Panc1 (cell line): ENCODE measurements at regions not wholly inside any gene's neighbourhood (a gene's known extent, or its start where the extent isn't known, plus 50 kb on each side); places are given as distances from the start of the nearest gene placed in this dataset.

ENCODE experiments used
- ATAC-seq: fragments of 200-7000 bp; cut with Tn5 transposase; 2 replicates; pipeline ENCODE4 v1.9.1; 2020; ENCODE audit warnings: mild to moderate bottlenecking, moderate library complexity
- BruUV-seq: library from RNA; stranded (reverse); fragments of 400-500 nt; replicated peaks from 2 replicates; lab custom pipeline; 2021; lab: Mats Ljungman, UMichigan
- CTCF ChIA-PET: fragments of 300-600 bp; sonication (Branson Sonifier 250); formaldehyde crosslinking; loops from one replicate; lab custom pipeline; 2022; ENCODE audit warnings: antibody characterized with exemption; lab: Charles Lee
- POLR2A ChIA-PET: fragments of 300-600 bp; sonication (Branson Sonifier 250); formaldehyde crosslinking; loops from one replicate; lab custom pipeline; 2022; ENCODE audit warnings: antibody characterized with exemption; lab: Charles Lee
- DNase-seq: peaks from one replicate; pipeline ENCODE4 v3.0.0-alpha.2; 2010; ENCODE audit warnings: low read depth, low spot score
- H3K27ac ChIP-seq: 2 replicates; pipeline ENCODE4 v1.5.1; 2011; ENCODE audit warnings: mild to moderate bottlenecking, low read length, inconsistent platforms
- H3K27me3 ChIP-seq: fragments of 200-500 bp; sonication (Bioruptor generic); 2 replicates; pipeline ENCODE4 v1.6.0; 2014; ENCODE audit warnings: low read length, inconsistent platforms; ENCODE audit not compliant: control insufficient read depth, insufficient read depth
- H3K36me3 ChIP-seq: fragments of 200-500 bp; sonication (Bioruptor generic); 2 replicates; pipeline ENCODE4 v1.5.1; 2014; ENCODE audit warnings: inconsistent platforms, mild to moderate bottlenecking, low read length, moderate library complexity; ENCODE audit not compliant: control insufficient read depth, insufficient read depth
- H3K4me1 ChIP-seq: 2 replicates; pipeline ENCODE4 v1.5.1; 2011; ENCODE audit warnings: inconsistent platforms, mild to moderate bottlenecking, low read length, moderate library complexity; ENCODE audit not compliant: control insufficient read depth, insufficient read depth
- H3K4me3 ChIP-seq, 2 experiments: 2 replicates each; pipeline ENCODE4 v1.5.1; 2011 to 2012; ENCODE audit warnings: low read depth in 2 of 2, low read length in 2 of 2, mild to moderate bottlenecking in 2 of 2, inconsistent platforms in 1 of 2, moderate library complexity in 1 of 2
- H3K9me3 ChIP-seq: fragments of 200-500 bp; sonication (Bioruptor generic); 2 replicates; pipeline ENCODE4 v1.5.1; 2014; ENCODE audit warnings: low read depth, mild to moderate bottlenecking, inconsistent platforms, low read length, moderate library complexity; ENCODE audit not compliant: control insufficient read depth, insufficient read depth
- POLR2AphosphoS5 ChIP-seq: IDR thresholded peaks from 2 replicates; pipeline ENCODE4 v1.6.1; 2012; ENCODE audit warnings: mild to moderate bottlenecking, low read depth, low read length, moderate library complexity
- SIN3A ChIP-seq: IDR thresholded peaks from 2 replicates; pipeline ENCODE4 v1.6.1; 2012; ENCODE audit warnings: low read depth, mild to moderate bottlenecking, low read length, moderate library complexity, borderline replicate concordance; ENCODE audit not compliant: insufficient read depth
- TCF7L2 ChIP-seq: IDR thresholded peaks from 2 replicates; pipeline ENCODE4 v1.6.1; 2011; ENCODE audit warnings: mild to moderate bottlenecking, low read depth, low read length, inconsistent platforms
- in situ Hi-C: cut with HindIII; loops from 2 replicates; pipeline ENCODE4 v1.10.0; 2016; ENCODE audit warnings: low sequenced_read_pairs, low pct_unique_long_range_greater_than_20kb
- intact Hi-C: fragments of 100-400 bp; cut with micrococcal nuclease; formaldehyde crosslinking; loops from one replicate; pipeline ENCODE4 v1.10.0; 2022; ENCODE audit not compliant: unreplicated experiment
- TF ChIP-seq, protein P1 (sequence below): fragments of 450-650 bp; IDR thresholded peaks from 2 replicates; pipeline ENCODE4 v1.5.1; 2017; ENCODE audit warnings: mild to moderate bottlenecking
- TF ChIP-seq, protein P2 (sequence below), 2 experiments: IDR thresholded peaks; 2 replicates each; pipeline ENCODE4 v1.6.1; 2011 to 2012; ENCODE audit warnings: low read depth in 2 of 2, control low read depth in 1 of 2, low read length in 1 of 2, mild to moderate bottlenecking in 1 of 2, moderate library complexity in 1 of 2; ENCODE audit not compliant: insufficient read depth in 1 of 2

DNA sequence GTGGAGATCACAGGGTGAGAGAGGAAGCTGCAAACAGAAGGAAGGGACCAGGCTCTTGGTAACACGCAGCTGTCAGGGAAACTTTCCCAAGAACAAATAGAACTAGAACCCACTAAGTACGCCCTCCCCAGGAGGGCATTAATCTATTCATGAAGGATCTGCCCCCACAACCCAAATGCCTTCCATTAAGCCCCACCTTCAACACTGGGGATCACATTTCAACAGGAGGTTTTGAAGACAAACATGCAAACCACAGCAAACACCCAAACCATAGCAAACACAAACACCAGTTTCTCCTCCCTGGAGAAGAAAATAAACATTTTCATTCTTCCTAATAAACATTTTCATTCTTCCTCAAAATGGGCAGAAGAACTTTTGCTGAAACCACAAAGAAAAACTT lies 329.6 kb downstream of the EFNB2 start:
- no peak for ATAC-seq
- POLR2A ChIA-PET: no interaction called here
- BruUV-seq: no TSS peak

DNA sequence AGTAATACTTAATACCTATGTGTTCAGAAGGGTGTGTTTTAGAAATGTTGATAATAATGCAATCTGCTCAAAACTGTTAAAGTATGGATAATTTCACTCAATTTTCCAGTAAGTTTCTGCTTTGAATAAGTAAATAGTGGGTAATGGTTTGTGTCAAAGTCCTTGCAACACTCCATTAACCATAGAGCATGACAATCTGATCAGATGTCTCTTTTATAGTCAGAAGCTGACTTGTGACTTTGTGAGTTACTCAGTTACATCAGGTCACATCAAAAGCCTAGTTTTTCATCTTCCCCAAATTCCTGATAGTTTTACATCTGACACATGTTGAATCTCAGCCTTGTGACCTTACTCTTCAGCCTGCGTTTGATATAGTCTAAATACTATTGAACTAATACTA lies 338.0 kb downstream of the EFNB2 start:
- no peaks in the 10 kb centered on the region for H3K36me3 ChIP-seq
- POLR2A ChIA-PET: no interaction called here
- no TSS peak for BruUV-seq
- intact Hi-C loops (no loop called here), in situ Hi-C loops (no loop called here)
- ATAC-seq (no peak), DNase-seq (no peak)
- H3K9me3 ChIP-seq: no peaks in the 10 kb centered on the region
- no peak overlapping the region for H3K4me3 ChIP-seq
- TF ChIP-seq POLR2AphosphoS5: no peak
- TF ChIP-seq TCF7L2: no peak
- TF ChIP-seq, protein P1, sequence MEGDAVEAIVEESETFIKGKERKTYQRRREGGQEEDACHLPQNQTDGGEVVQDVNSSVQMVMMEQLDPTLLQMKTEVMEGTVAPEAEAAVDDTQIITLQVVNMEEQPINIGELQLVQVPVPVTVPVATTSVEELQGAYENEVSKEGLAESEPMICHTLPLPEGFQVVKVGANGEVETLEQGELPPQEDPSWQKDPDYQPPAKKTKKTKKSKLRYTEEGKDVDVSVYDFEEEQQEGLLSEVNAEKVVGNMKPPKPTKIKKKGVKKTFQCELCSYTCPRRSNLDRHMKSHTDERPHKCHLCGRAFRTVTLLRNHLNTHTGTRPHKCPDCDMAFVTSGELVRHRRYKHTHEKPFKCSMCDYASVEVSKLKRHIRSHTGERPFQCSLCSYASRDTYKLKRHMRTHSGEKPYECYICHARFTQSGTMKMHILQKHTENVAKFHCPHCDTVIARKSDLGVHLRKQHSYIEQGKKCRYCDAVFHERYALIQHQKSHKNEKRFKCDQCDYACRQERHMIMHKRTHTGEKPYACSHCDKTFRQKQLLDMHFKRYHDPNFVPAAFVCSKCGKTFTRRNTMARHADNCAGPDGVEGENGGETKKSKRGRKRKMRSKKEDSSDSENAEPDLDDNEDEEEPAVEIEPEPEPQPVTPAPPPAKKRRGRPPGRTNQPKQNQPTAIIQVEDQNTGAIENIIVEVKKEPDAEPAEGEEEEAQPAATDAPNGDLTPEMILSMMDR: no peak
- TF ChIP-seq, protein P2, sequence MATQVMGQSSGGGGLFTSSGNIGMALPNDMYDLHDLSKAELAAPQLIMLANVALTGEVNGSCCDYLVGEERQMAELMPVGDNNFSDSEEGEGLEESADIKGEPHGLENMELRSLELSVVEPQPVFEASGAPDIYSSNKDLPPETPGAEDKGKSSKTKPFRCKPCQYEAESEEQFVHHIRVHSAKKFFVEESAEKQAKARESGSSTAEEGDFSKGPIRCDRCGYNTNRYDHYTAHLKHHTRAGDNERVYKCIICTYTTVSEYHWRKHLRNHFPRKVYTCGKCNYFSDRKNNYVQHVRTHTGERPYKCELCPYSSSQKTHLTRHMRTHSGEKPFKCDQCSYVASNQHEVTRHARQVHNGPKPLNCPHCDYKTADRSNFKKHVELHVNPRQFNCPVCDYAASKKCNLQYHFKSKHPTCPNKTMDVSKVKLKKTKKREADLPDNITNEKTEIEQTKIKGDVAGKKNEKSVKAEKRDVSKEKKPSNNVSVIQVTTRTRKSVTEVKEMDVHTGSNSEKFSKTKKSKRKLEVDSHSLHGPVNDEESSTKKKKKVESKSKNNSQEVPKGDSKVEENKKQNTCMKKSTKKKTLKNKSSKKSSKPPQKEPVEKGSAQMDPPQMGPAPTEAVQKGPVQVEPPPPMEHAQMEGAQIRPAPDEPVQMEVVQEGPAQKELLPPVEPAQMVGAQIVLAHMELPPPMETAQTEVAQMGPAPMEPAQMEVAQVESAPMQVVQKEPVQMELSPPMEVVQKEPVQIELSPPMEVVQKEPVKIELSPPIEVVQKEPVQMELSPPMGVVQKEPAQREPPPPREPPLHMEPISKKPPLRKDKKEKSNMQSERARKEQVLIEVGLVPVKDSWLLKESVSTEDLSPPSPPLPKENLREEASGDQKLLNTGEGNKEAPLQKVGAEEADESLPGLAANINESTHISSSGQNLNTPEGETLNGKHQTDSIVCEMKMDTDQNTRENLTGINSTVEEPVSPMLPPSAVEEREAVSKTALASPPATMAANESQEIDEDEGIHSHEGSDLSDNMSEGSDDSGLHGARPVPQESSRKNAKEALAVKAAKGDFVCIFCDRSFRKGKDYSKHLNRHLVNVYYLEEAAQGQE (IDR thresholded peaks at IDR 0.05; ENCODE audit: insufficient read depth in 1 of 2, low read depth in 2 of 2, low read length in 1 of 2): no peak
- TF ChIP-seq SIN3A: no peak
- no peaks in the 10 kb centered on the region for H3K4me1 ChIP-seq
- CTCF ChIA-PET: no interaction called here
- no peak overlapping the region for H3K27ac ChIP-seq
- no peaks in the 10 kb centered on the region for H3K27me3 ChIP-seq

More for the DNA sequence above, 329.6 kb downstream of the EFNB2 start:
- no peaks in the 10 kb centered on the region for H3K27me3 ChIP-seq
- H3K9me3 ChIP-seq: no peaks in the 10 kb centered on the region
- CTCF ChIA-PET: no interaction called here
- H3K27ac ChIP-seq: no peak overlapping the region
- no peak for DNase-seq
- H3K36me3 ChIP-seq: no peaks in the 10 kb centered on the region
- TF ChIP-seq, protein P1: no peak
- TF ChIP-seq TCF7L2 (no peak), POLR2AphosphoS5 (no peak), SIN3A (no peak)
- TF ChIP-seq, protein P2 (IDR thresholded peaks at IDR 0.05; ENCODE audit: insufficient read depth in 1 of 2, low read depth in 2 of 2, low read length in 1 of 2): no peak
- intact Hi-C loops: no loop called here
- H3K4me3 ChIP-seq: no peak overlapping the region
- H3K4me1 ChIP-seq: no peaks in the 10 kb centered on the region
- in situ Hi-C loops: no loop called here
